ENCODE measurements at regions not wholly inside any gene's neighbourhood (a gene's known extent, or its start where the extent isn't known, plus 50 kb on each side); places are given as distances from the start of the nearest gene placed in this dataset.

DNA sequence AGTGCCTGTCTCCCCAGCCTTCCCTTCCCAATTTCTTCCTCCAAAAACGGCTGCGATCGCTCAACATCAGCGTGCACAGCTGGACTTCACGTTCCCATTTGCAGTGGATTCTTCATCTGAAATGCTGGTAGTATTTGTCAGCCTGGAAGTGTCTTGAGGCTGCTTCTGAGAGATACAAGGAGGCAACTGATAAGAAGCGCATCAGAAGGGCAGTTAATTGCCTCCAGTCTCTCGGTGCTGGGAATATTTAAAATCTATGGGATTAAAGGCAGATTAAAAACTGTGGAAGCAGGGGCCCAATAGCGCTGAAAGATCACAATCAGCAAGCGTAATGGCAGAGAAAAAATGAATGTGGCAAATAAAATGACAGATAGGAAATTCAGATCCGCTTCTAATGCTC is 450.0 kb downstream of the GATA3 start:
- DNase-seq: no peak

DNA sequence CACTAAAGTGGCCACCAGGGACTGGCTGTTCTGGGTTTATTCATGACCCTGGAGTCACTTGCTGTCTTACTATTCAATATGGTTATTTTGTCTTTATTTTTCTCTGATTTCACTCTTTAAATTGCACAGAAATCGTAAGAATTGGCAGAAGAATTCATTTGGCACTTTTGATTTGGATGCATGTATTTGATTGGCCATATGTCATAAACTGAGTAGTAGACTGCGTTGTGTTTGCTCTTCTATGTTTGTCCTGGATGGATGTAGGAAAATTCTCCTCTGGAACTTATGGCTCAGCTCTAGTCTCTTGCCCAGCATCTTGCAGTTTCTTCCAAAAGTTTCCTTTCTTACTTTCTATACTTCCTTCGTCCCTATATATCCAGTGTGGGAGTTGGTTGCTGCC is 452.7 kb downstream of the GATA3 start:
- no peak for DNase-seq

- DNase-seq: no peak
Measured at GRCh38 chr10:8508882-8509281, 454.4 kb downstream of the GATA3 start.

DNA sequence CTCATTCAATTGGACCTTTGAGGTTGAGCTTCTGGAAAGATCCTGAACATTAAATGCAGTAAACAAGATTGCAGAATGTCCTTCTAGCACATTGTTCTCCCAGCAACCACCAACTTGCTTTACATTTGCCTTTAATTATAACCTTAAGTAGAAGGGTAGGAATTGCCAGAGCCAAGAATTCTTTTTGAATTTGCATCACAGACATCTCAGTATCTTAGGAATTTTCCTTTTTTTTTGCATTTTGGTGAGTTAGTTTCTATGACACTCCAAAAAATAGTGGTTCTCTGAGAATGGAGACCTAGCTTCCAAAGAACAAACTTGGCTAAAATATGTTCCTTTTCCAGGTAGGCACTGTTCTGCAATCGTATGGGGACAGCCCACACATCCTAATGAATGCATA is 456.0 kb downstream of the GATA3 start:
- no peak for DNase-seq

GRCh38 chr10:8511026-8511425 is 456.5 kb downstream of the GATA3 start:
- DNase-seq: no peak

DNA sequence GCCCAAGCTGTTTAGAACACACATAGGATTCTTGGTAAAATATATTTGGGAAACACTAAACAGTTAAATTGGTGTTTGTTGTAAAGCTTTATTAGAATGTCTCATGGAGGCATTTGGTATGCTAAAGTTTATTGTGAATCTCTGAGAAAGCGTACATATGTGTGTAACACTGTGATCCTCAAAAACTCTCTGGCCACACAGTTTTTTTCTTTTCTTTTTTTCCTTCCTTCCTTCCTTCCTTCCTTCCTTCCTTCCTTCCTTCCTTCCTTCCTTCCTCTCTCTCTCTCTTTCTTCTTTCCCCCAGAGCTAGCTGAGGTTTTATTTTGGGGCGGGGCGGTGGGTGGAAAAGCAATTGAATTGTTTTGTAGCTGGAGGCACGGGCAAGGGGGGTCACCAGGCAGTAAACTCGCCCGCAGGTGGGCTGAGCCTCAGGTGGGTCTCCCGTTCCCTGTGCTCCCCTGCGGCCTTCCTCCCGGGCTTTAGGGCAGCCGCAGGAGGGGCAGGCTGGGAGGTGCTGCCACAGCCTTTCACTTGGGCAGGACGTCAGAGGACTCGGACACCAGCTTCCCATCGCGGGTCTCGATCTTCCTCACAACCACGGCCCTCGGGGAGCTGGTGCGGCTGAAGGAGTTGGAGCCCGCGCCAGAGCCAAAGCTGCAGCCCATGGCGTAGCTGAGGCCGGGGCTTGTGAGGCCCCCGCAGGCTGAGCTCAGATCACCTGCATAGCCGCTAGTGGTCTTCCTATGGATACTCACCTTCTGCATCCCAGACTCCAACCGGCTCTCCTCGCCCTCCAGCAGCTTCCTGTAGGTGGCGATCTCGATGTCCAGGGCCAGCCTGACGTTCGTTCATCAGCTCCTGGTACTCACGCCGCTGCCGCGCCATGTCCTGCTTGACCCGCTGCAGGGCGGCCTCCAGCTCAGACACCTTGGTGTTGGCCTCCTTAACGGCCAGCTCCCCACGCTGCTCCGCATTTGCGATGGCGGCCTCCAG is 459.0 kb downstream of the GATA3 start:
- DNase-seq: no peak

GRCh38 chr10:8520382-8520781 is 465.9 kb downstream of the GATA3 start:
- no peak for DNase-seq

DNA sequence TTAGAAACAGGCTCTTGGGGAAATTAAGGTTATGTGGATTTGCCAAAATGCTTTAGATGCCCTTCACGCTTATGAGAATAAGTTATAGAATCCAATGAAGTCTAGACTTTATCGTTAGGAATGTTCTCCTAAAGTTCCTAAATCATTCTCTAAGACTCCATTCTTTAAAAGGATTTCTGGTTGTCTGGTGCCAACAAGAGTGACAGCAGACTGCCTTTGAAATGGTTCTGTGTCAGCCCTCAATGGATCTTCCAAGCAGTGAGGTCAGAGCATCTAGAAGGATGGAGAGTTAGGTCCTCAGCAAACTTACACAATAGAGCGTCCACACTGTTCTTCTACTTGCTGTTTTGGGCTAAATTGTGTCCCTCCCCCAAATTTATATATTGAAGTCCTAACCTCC is 473.3 kb downstream of the GATA3 start:
- DNase-seq: no peak

DNA sequence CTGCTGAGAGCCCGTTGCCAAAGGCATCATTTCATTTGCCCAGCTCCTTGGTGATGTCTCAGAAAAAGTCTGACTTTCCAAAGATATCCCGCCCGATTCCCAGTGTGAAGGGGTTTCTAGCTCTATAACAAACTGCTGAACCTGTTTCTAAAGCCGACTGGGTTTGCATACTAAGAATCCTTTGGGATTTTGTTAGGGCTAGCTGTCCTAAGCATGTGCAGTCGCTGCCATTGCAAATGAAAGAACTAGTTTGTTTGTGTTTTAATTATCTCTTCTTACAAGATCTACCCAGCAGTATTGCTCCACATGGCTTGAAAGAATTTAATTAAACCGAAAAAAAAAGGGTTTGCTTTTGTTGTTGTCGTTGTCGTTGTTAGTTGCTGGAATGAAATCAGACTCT is 476.6 kb downstream of the GATA3 start:
- no peak for DNase-seq

GRCh38 chr10:8532647-8533046 is 478.2 kb downstream of the GATA3 start:
- DNase-seq: no peak

DNA sequence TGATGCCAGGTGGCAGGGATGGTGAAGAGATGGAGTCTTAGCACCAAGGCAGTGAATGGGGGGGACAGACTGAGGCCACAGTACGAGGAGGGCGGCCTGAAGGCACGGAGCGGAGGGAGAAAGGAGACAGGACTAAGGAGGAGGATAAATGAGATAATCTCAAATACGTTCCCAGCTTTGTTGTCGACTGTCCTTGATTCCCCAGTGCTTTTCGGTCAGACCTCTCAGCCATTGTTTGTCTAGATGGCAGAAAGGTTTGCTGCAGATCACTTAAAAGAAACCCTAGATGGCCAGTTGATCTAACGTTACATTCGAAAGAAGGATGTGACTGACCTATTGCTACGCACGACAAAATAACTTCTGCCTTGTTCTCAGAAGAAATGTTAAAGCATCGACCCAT is 479.0 kb downstream of the GATA3 start:
- DNase-seq: no peak

DNA sequence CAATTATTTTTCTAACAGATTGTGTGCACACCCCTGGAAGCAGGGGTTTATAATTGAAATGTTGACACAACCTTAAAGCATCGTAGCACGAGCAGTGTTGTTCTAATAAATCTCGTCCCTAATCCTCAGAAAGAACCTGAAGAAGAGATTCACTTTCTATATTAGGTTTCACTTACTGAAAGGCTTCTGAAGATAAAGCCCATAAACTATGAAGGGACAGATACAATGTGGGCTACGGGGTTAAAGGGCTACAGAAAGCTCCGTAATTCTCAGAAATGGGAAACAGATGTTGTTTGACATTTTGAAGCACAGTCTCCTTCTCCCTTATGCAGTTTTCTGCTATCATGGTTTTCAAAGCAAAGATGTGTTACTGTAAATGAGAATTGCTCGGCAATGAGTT is 479.6 kb downstream of the GATA3 start:
- DNase-seq: no peak

- DNase-seq: no peak
Measured at GRCh38 chr10:8534891-8535290, 480.4 kb downstream of the GATA3 start.

- no peak for DNase-seq
Measured at GRCh38 chr10:8539056-8539455, 484.6 kb downstream of the GATA3 start.

GRCh38 chr10:8543361-8544056 is 489.0 kb downstream of the GATA3 start:
- DNase-seq: no peak

DNA sequence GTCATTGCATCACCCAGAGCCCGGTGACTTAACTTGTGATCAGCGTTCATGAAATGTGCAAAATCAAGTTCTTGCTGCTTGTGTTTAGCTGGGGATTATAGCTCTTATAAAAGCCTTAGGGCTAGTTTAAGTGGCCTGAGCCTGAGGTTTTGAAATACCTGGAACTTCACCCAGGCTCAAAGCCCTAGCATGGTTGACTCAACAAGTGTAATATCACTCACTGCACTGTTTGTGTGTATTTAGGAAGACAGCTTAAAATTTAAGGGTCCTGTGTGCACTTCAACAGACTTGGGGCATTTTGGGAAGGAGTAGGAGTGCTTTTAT is 489.5 kb downstream of the GATA3 start:
- DNase-seq: no peak

- no peak for DNase-seq
Measured at GRCh38 chr10:8544500-8544899, 490.0 kb downstream of the GATA3 start.

DNA sequence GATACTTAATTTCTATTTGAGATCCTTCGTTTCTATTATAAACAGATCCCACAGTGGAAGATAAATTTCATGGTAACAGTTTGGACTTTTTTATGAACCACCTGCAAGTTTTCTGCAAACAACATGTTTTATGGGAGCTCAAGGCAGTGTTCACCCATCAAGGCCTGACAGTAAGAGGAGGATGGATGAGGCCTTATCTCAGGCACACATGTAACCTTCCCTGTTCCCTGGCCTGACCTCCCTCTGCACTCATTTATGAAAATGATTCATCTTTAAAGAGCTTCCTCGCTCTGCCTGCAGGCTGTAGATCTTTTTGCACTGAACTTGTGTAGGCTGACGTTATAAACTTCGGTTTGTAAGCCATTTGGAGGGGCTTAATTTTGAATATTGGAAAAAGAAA is 500.1 kb downstream of the GATA3 start:
- no peak for DNase-seq

- DNase-seq: no peak
Measured at GRCh38 chr10:8556321-8556720, 501.8 kb downstream of the GATA3 start.

DNA sequence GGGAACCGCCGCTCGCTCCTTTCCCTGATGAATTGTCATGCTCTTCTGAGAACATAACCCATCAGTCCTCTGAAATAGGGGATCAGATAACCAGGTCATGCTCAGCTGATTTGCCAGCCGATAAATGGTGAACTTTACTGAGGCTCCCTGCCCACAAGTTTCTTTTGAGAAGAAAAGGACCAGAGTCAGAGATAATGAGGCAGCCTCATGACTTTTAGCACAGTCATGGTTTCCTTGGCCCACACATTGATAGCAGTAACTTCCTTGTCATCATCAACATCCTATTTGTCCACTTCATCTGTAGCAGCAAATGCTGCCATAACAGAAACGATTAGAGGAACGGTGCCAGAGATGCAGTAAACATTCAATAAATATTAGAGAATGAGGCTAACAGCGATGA is 509.0 kb downstream of the GATA3 start:
- no peak for DNase-seq

GRCh38 chr10:8566737-8567136 is 512.2 kb downstream of the GATA3 start:
- DNase-seq: no peak

- DNase-seq: no peak
Measured at GRCh38 chr10:8568401-8568800, 513.9 kb downstream of the GATA3 start.

DNA sequence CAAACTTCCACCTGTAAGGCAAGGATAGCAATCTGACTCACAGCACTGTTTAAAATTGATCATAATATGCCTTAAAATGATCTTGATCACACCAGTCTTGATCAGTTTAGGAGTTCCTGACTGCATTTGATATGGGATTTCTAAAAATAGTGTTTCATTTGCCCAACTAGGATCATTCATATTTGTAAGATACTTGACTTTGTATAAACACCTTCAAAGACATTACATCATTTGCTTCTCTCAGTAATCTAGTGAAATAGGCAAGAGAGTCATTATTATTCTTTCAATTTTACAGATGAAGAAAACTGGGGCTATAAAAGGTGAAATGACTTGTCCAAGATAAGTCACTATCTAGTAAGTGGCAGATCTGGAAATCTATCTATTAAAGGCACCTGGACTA is 521.1 kb downstream of the GATA3 start:
- DNase-seq: no peak

DNA sequence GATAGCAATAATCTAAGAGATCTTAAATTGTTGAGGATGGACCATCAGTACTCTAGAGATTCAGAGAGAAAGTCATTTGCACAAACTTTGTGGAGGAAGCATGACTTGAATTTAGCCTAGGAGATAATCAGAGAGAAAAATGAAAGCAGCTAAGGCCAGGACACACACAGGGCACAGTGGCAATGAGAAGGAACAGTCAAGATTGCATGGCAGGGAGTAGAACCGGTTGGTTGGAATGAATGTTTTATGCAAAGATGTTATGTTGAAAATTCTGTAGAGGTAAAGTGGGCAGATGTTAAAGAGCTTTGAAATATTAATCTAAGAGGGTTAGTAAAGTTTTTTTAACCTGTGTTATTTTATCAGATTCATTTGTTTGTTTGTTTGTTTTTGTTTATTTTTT is 521.8 kb downstream of the GATA3 start:
- no peak for DNase-seq

- DNase-seq: no peak
Measured at GRCh38 chr10:8576911-8577310, 522.4 kb downstream of the GATA3 start.

Measured in NCI-H526 (cell line).